H9 (cell line): ENCODE measurements at regions not wholly inside any gene's neighbourhood (a gene's known extent, or its start where the extent isn't known, plus 50 kb on each side); places are given as distances from the start of the nearest gene placed in this dataset.

Experiments used
- DNase-seq: peaks from one replicate; pipeline ENCODE4 v3.0.0-alpha.2; 2017
- H2AFZ ChIP-seq: one replicate; pipeline ENCODE4 v1.6.1; 2013; ENCODE audit warnings: mild to moderate bottlenecking, low read length, control low read depth, moderate library complexity
- H2AK5ac ChIP-seq: 2 replicates; pipeline ENCODE4 v1.6.1; 2013; ENCODE audit warnings: low read length, control low read depth, mixed read lengths; ENCODE audit not compliant: insufficient read length
- H2BK120ac ChIP-seq: one replicate; pipeline ENCODE4 v1.6.1; 2013; ENCODE audit warnings: low read depth, mild to moderate bottlenecking, low read length, control low read depth, inconsistent platforms; ENCODE audit not compliant: poor library complexity, severe bottlenecking
- H2BK12ac ChIP-seq: 2 replicates; pipeline ENCODE4 v1.6.1; 2013; ENCODE audit warnings: low read length, control low read depth, mixed read lengths, low read depth; ENCODE audit not compliant: insufficient read length
- H2BK15ac ChIP-seq: 2 replicates; pipeline ENCODE4 v1.6.1; 2013; ENCODE audit warnings: low read depth, low read length, control low read depth
- H2BK20ac ChIP-seq: one replicate; pipeline ENCODE4 v1.6.1; 2013; ENCODE audit warnings: low read depth, mild to moderate bottlenecking, low read length, control low read depth, inconsistent platforms; ENCODE audit not compliant: poor library complexity, severe bottlenecking
- H2BK5ac ChIP-seq: 2 replicates; pipeline ENCODE4 v1.6.1; 2013; ENCODE audit warnings: low read length, control low read depth, mixed read lengths; ENCODE audit not compliant: insufficient read length
- H3K14ac ChIP-seq: 2 replicates; pipeline ENCODE4 v1.6.1; 2013; ENCODE audit warnings: low read length, control low read depth; ENCODE audit not compliant: insufficient read depth
- H3K18ac ChIP-seq: 2 replicates; pipeline ENCODE4 v1.6.1; 2013; ENCODE audit warnings: low read depth, mild to moderate bottlenecking, mixed read lengths, low read length, control low read depth; ENCODE audit not compliant: insufficient read length
- H3K23ac ChIP-seq: 2 replicates; pipeline ENCODE4 v1.6.1; 2013; ENCODE audit warnings: low read length, control low read depth, mixed read lengths, low read depth; ENCODE audit not compliant: insufficient read length
- H3K23me2 ChIP-seq: 2 replicates; pipeline ENCODE4 v1.6.1; 2013; ENCODE audit warnings: low read depth, mild to moderate bottlenecking, mixed read lengths, low read length, control low read depth; ENCODE audit not compliant: insufficient read length, poor library complexity, severe bottlenecking
- H3K27ac ChIP-seq: 2 replicates; pipeline ENCODE4 v1.5.1; 2013; ENCODE audit warnings: low read length, control low read depth, mixed read lengths, low read depth; ENCODE audit not compliant: insufficient read length
- H3K27me3 ChIP-seq: 2 replicates; pipeline ENCODE4 v1.6.1; 2013; ENCODE audit warnings: low read length, control low read depth, inconsistent platforms; ENCODE audit not compliant: insufficient read depth
- H3K4ac ChIP-seq: 2 replicates; pipeline ENCODE4 v1.6.1; 2013; ENCODE audit warnings: low read depth, mild to moderate bottlenecking, control low read depth, inconsistent platforms, low read length, moderate library complexity
- H3K4me1 ChIP-seq: 2 replicates; pipeline ENCODE4 v1.6.1; 2013; ENCODE audit warnings: low read length, control low read depth, inconsistent platforms; ENCODE audit not compliant: insufficient read depth
- H3K4me2 ChIP-seq: 2 replicates; pipeline ENCODE4 v1.6.1; 2013; ENCODE audit warnings: low read length, control low read depth, mixed read lengths; ENCODE audit not compliant: insufficient read length, insufficient read depth
- H3K56ac ChIP-seq: 2 replicates; pipeline ENCODE4 v1.6.1; 2013; ENCODE audit warnings: low read depth, mild to moderate bottlenecking, mixed read lengths, low read length, control low read depth; ENCODE audit not compliant: insufficient read length
- H3K79me1 ChIP-seq: 2 replicates; pipeline ENCODE4 v1.6.1; 2013; ENCODE audit warnings: low read depth, mild to moderate bottlenecking, moderate library complexity, low read length, control low read depth, inconsistent platforms; ENCODE audit not compliant: insufficient read depth, poor library complexity, severe bottlenecking
- H3K79me2 ChIP-seq: 2 replicates; pipeline ENCODE4 v1.6.1; 2013; ENCODE audit warnings: low read length, control low read depth, inconsistent platforms; ENCODE audit not compliant: insufficient read depth
- H3K9ac ChIP-seq: 2 replicates; pipeline ENCODE4 v1.6.1; 2013; ENCODE audit warnings: low read length, control low read depth, mixed read lengths; ENCODE audit not compliant: insufficient read length; ENCODE audit errors: extremely low read depth
- H3K9me3 ChIP-seq: one replicate; pipeline ENCODE4 v1.6.1; 2013; ENCODE audit warnings: low read depth, low read length, inconsistent platforms; ENCODE audit not compliant: control insufficient read depth
- H3T11ph ChIP-seq: one replicate; pipeline ENCODE4 v1.6.1; 2013; ENCODE audit warnings: mild to moderate bottlenecking, low read length, control low read depth, inconsistent platforms
- H4K20me1 ChIP-seq: one replicate; pipeline ENCODE4 v1.6.1; 2013; ENCODE audit not compliant: control insufficient read depth, insufficient read length, insufficient read depth
- H4K5ac ChIP-seq: 2 replicates; pipeline ENCODE4 v1.6.1; 2013; ENCODE audit warnings: low read depth, mild to moderate bottlenecking, mixed read lengths, low read length, control low read depth; ENCODE audit not compliant: insufficient read length
- H4K8ac ChIP-seq: replicated peaks from 2 replicates; pipeline ENCODE4 v1.6.1; 2013; ENCODE audit warnings: low read length, control low read depth, mixed read lengths, low read depth; ENCODE audit not compliant: insufficient read length
- H4K91ac ChIP-seq: 2 replicates; pipeline ENCODE4 v1.6.1; 2013; ENCODE audit warnings: low read depth, mild to moderate bottlenecking, moderate library complexity, mixed read lengths, low read length, control low read depth; ENCODE audit not compliant: insufficient read length
- H3K27ac Mint-ChIP-seq, 3 experiments: 2 replicates in 2 of 3; 3 replicates in 1 of 3; pipeline ENCODE4 v1.8.0; 2020 to 2021; ENCODE audit warnings: mixed read lengths in 3 of 3, mild to moderate bottlenecking in 1 of 3, moderate library complexity in 1 of 3
- H3K27me3 Mint-ChIP-seq: 2 replicates; pipeline ENCODE4 v1.8.0; 2021; ENCODE audit warnings: low read depth, mild to moderate bottlenecking, moderate library complexity, mixed read lengths
- H3K36me3 Mint-ChIP-seq, 3 experiments: 2 replicates in 2 of 3; 3 replicates in 1 of 3; pipeline ENCODE4 v1.8.0; 2020 to 2021; ENCODE audit warnings: low read depth in 3 of 3, mixed read lengths in 3 of 3; ENCODE audit not compliant: insufficient read depth in 1 of 3
- H3K4me1 Mint-ChIP-seq, 2 experiments: 2 replicates each; pipeline ENCODE4 v1.8.0; 2020; ENCODE audit warnings: mixed read lengths in 2 of 2
- H3K4me3 Mint-ChIP-seq, 2 experiments: 2 replicates in 1 of 2; 3 replicates in 1 of 2; pipeline ENCODE4 v1.8.0; 2020 to 2021; ENCODE audit warnings: mild to moderate bottlenecking in 2 of 2, mixed read lengths in 2 of 2, moderate library complexity in 1 of 2
- H3K9me3 Mint-ChIP-seq, 2 experiments: 2 replicates in 1 of 2; 3 replicates in 1 of 2; pipeline ENCODE4 v1.8.0; 2020; ENCODE audit warnings: mild to moderate bottlenecking in 2 of 2, mixed read lengths in 2 of 2, moderate library complexity in 1 of 2
- TF ChIP-seq, protein P1 (sequence below): fragments of 200-600 bp; sonication (generic); conservative IDR thresholded peaks from 3 replicates; pipeline ENCODE4 v1.8.0; 2021; ENCODE audit warnings: antibody characterized with exemption, mild to moderate bottlenecking

- no peak overlapping the region for H3K14ac ChIP-seq
- no peak overlapping the region for H3K18ac ChIP-seq
- H3K27me3 ChIP-seq = no peaks in the 10 kb centered on the region
- H3K27ac ChIP-seq = no peak overlapping the region
- no peaks in the 10 kb centered on the region for H3K27me3 Mint-ChIP-seq
- H4K91ac ChIP-seq = no peak overlapping the region
- no peak overlapping the region for H3K4me3 Mint-ChIP-seq
- no peaks in the 10 kb centered on the region for H3K4me1 Mint-ChIP-seq
- no peak overlapping the region for H3K56ac ChIP-seq
- H3K27ac Mint-ChIP-seq = no peak overlapping the region
- no peaks in the 10 kb centered on the region for H3K23me2 ChIP-seq
- no peak overlapping the region for H3K4me2 ChIP-seq
- no peaks in the 10 kb centered on the region for H4K20me1 ChIP-seq
- DNase-seq = no peak
- no peak overlapping the region for H3T11ph ChIP-seq
- H2BK15ac ChIP-seq = no peak overlapping the region
- H2BK20ac ChIP-seq = no peak overlapping the region
- H3K23ac ChIP-seq = no peak overlapping the region
- no peak overlapping the region for H3K4ac ChIP-seq
- no peaks in the 10 kb centered on the region for H3K4me1 ChIP-seq
- TF ChIP-seq, protein P1, sequence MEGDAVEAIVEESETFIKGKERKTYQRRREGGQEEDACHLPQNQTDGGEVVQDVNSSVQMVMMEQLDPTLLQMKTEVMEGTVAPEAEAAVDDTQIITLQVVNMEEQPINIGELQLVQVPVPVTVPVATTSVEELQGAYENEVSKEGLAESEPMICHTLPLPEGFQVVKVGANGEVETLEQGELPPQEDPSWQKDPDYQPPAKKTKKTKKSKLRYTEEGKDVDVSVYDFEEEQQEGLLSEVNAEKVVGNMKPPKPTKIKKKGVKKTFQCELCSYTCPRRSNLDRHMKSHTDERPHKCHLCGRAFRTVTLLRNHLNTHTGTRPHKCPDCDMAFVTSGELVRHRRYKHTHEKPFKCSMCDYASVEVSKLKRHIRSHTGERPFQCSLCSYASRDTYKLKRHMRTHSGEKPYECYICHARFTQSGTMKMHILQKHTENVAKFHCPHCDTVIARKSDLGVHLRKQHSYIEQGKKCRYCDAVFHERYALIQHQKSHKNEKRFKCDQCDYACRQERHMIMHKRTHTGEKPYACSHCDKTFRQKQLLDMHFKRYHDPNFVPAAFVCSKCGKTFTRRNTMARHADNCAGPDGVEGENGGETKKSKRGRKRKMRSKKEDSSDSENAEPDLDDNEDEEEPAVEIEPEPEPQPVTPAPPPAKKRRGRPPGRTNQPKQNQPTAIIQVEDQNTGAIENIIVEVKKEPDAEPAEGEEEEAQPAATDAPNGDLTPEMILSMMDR = no peak
- no peaks in the 10 kb centered on the region for H3K79me1 ChIP-seq
- no peak overlapping the region for H2BK120ac ChIP-seq
- no peaks in the 10 kb centered on the region for H3K36me3 Mint-ChIP-seq
- no peak overlapping the region for H2BK12ac ChIP-seq
- no peak overlapping the region for H2BK5ac ChIP-seq
- no peak overlapping the region for H2AFZ ChIP-seq
- H2AK5ac ChIP-seq = no peak overlapping the region
- no peaks in the 10 kb centered on the region; the same call in 1 of the 2 replicates for H3K79me2 ChIP-seq
- H4K8ac ChIP-seq = no peak overlapping the region
- no peak overlapping the region for H3K9ac ChIP-seq
- H3K9me3 Mint-ChIP-seq = no peaks in the 10 kb centered on the region
- no peaks in the 10 kb centered on the region for H3K9me3 ChIP-seq
- H4K5ac ChIP-seq = no peak overlapping the region
Observed at GRCh38 chr3:151620071-151620470, 113.7 kb upstream of the AADACL2 start.
